ENCODE measurements at regions not wholly inside any gene's neighbourhood (a gene's known extent, or its start where the extent isn't known, plus 50 kb on each side); places are given as distances from the start of the nearest gene placed in this dataset.
A peak's percentile ranks its signal among the peaks of the same experiment; 100 is the strongest.
"Not testable (repeated sequence)": the region's sequence is repeated elsewhere in the genome, so short reads cannot be mapped to it uniquely, and the experiment has no call there.

- Histone ChIP-seq H4K20me1 (ENCODE audit: low read length) (no peaks in the 10 kb centered on the region), H3K27ac (ENCODE audit: low read length) (no peak overlapping the region), H3K79me2 (ENCODE audit: low read length) (no peaks in the 10 kb centered on the region), H3K4me1 (ENCODE audit: insufficient read depth, low read length) (no peaks in the 10 kb centered on the region), H3K9me3 (ENCODE audit: low read length) (no peaks in the 10 kb centered on the region), H3K27me3 (ENCODE audit: low read length) (no peaks in the 10 kb centered on the region), H3F3A (ENCODE audit: low read length, unreplicated experiment) (no peaks in the 10 kb centered on the region), H3K36me3 (ENCODE audit: low read depth, low read length) (no peaks in the 10 kb centered on the region), H3K9ac (ENCODE audit: low read length) (no peak overlapping the region), H3K4me3 (ENCODE audit: low read length) (no peak overlapping the region), H3K9me2 (replicated peaks; ENCODE audit: low read length) (no peaks in the 10 kb centered on the region), H2AFZ (ENCODE audit: low read length) (no peak overlapping the region), H3K4me2 (ENCODE audit: low read length) (no peak overlapping the region)
- DNase-seq (peak; percentile 83), ATAC-seq (peak; percentile 59)
- TF ChIP-seq EZH2phosphoT487 (IDR thresholded peaks at IDR 0.05; ENCODE audit: borderline replicate concordance, low read length) (no peak), CTCF (conservative IDR thresholded peaks at IDR 0.05; ENCODE audit: low read depth, low read length) (peak; percentile 88)
- CTCF ChIA-PET: interaction anchor here (0.7 to 1.1 kb wide), 2 partner anchors 350 to 351 kb away, joined by 3 to 7 read pairs; no protein-coding TSS in a partner anchor
- intact Hi-C loops (cut with micrococcal nuclease): loop anchor here (1.0 to 5.0 kb wide), 7 partner anchors 152 to 1082 kb away; no protein-coding TSS in a partner anchor
- BruUV-seq (replicated peaks): no TSS peak
- POLR2A ChIA-PET (ENCODE audit: unreplicated experiment): interaction anchor here (0.6 kb wide), 1 partner anchor 157 kb away, joined by 4 read pairs; no protein-coding TSS in a partner anchor
Measured at GRCh38 chr6:55069132-55069781, 105.1 kb upstream of the HCRTR2 start.

GRCh38 chr6:55082021-55082420, 92.3 kb upstream of the HCRTR2 start:
- no peaks in the 10 kb centered on the region for H3K9me3 ChIP-seq (ENCODE audit: low read length)
- no peak overlapping the region for H3K4me3 ChIP-seq (ENCODE audit: low read length)
- no peaks in the 10 kb centered on the region for H3K4me1 ChIP-seq (ENCODE audit: insufficient read depth, low read length)
- intact Hi-C loops (cut with micrococcal nuclease): no loop called here
- no peaks in the 10 kb centered on the region for H4K20me1 ChIP-seq (ENCODE audit: low read length)
- POLR2A ChIA-PET (ENCODE audit: unreplicated experiment): interaction anchor here (0.7 kb wide), 1 partner anchor 1641 kb away, joined by 3 read pairs; no protein-coding TSS in a partner anchor
- no peak overlapping the region for H3K27ac ChIP-seq (ENCODE audit: low read length)
- H3K4me2 ChIP-seq (ENCODE audit: low read length): no peak overlapping the region
- peak; percentile 5 for DNase-seq
- ATAC-seq: no peak; the same call in 1 of the 2 replicates
- H3K36me3 ChIP-seq (ENCODE audit: low read depth, low read length): no peaks in the 10 kb centered on the region
- no TSS peak for BruUV-seq (replicated peaks)
- TF ChIP-seq EZH2 (IDR thresholded peaks at IDR 0.05; ENCODE audit: low read length, unreplicated experiment) (no peak), CTCF (conservative IDR thresholded peaks at IDR 0.05; ENCODE audit: low read depth, low read length) (no peak), EZH2phosphoT487 (IDR thresholded peaks at IDR 0.05; ENCODE audit: borderline replicate concordance, low read length) (no peak)
- H3K27me3 ChIP-seq (ENCODE audit: low read length): no peaks in the 10 kb centered on the region
- CTCF ChIA-PET: no interaction called here
- no peaks in the 10 kb centered on the region for H3K9me2 ChIP-seq (replicated peaks; ENCODE audit: low read length)
- H3K9ac ChIP-seq (ENCODE audit: low read length): no peak overlapping the region
- no peak overlapping the region for H2AFZ ChIP-seq (ENCODE audit: low read length)
- no peaks in the 10 kb centered on the region for H3K79me2 ChIP-seq (ENCODE audit: low read length)
- no peaks in the 10 kb centered on the region for H3F3A ChIP-seq (ENCODE audit: low read length, unreplicated experiment)

GRCh38 chr6:55088011-55088410, 86.3 kb upstream of the HCRTR2 start:
- intact Hi-C loops (cut with micrococcal nuclease); H2AFZ ChIP-seq (ENCODE audit: low read length); POLR2A ChIA-PET (ENCODE audit: unreplicated experiment); H3K4me3 ChIP-seq (ENCODE audit: low read length); H3K27ac ChIP-seq (ENCODE audit: low read length); H3F3A ChIP-seq (ENCODE audit: low read length, unreplicated experiment); BruUV-seq (replicated peaks); H3K4me1 ChIP-seq (ENCODE audit: insufficient read depth, low read length); H3K9me2 ChIP-seq (replicated peaks; ENCODE audit: low read length); H3K27me3 ChIP-seq (ENCODE audit: low read length); H3K79me2 ChIP-seq (ENCODE audit: low read length); H4K20me1 ChIP-seq (ENCODE audit: low read length); CTCF ChIA-PET; H3K9me3 ChIP-seq (ENCODE audit: low read length); H3K9ac ChIP-seq (ENCODE audit: low read length); H3K36me3 ChIP-seq (ENCODE audit: low read depth, low read length): not testable (repeated sequence)
- H3K4me2 ChIP-seq (ENCODE audit: low read length): peak overlapping the region; percentile 31; the same call in 1 of the 2 replicates
- peak; percentile 72 for DNase-seq
- ATAC-seq: peak; percentile 84

Measured in PC-3 (cell line).